GM23338 (cell line): ENCODE measurements at regions not wholly inside any gene's neighbourhood (a gene's known extent, or its start where the extent isn't known, plus 50 kb on each side); places are given as distances from the start of the nearest gene placed in this dataset.

ENCODE experiments used
- ATAC-seq: fragments of 200-7000 bp; cut with Tn5 transposase; 3 replicates; pipeline ENCODE4 v1.9.1; 2020
- DNase-seq: peaks from one replicate; pipeline ENCODE4 v3.0.0-alpha.2; 2015; ENCODE audit warnings: low spot score
- H2AFZ ChIP-seq: fragments of 200-600 bp; sonication (generic); 2 replicates; pipeline ENCODE4 v1.8.0; 2016; ENCODE audit warnings: antibody characterized with exemption, mild to moderate bottlenecking, moderate library complexity
- H3F3A ChIP-seq: fragments of 200-600 bp; sonication (generic); replicated peaks from 2 replicates; pipeline ENCODE4 v1.8.0; 2017; ENCODE audit warnings: antibody characterized with exemption, mixed run types, low read depth
- H3K27ac ChIP-seq: fragments of 200-600 bp; sonication (generic); 2 replicates; pipeline ENCODE4 v1.6.1; 2016; ENCODE audit warnings: low read depth
- H3K27me3 ChIP-seq: fragments of 200-600 bp; sonication (generic); 2 replicates; pipeline ENCODE4 v1.8.0; 2016; ENCODE audit warnings: mild to moderate bottlenecking, mixed run types, moderate library complexity; ENCODE audit not compliant: insufficient read depth
- H3K36me3 ChIP-seq: fragments of 200-600 bp; sonication (generic); 2 replicates; pipeline ENCODE4 v1.8.0; 2016; ENCODE audit warnings: mild to moderate bottlenecking; ENCODE audit not compliant: insufficient read depth
- H3K4me1 ChIP-seq: fragments of 200-600 bp; sonication (generic); 2 replicates; pipeline ENCODE4 v1.8.0; 2016; ENCODE audit warnings: mild to moderate bottlenecking, moderate library complexity; ENCODE audit not compliant: insufficient read depth
- H3K4me2 ChIP-seq: fragments of 200-600 bp; sonication (generic); 2 replicates; pipeline ENCODE4 v1.7.1; 2017; ENCODE audit warnings: mixed run types
- H3K4me3 ChIP-seq: fragments of 200-600 bp; sonication (generic); 2 replicates; pipeline ENCODE4 v1.6.1; 2016; ENCODE audit warnings: mixed run types
- H3K79me2 ChIP-seq: fragments of 200-600 bp; sonication (generic); replicated peaks from 2 replicates; pipeline ENCODE4 v1.8.0; 2017; ENCODE audit warnings: mild to moderate bottlenecking; ENCODE audit not compliant: insufficient read depth
- H3K9me2 ChIP-seq: fragments of 200-600 bp; sonication (generic); 2 replicates; pipeline ENCODE4 v1.8.0; 2017; ENCODE audit not compliant: insufficient read depth
- H4K20me1 ChIP-seq: fragments of 200-600 bp; sonication (generic); replicated peaks from 2 replicates; pipeline ENCODE4 v1.8.0; 2017; ENCODE audit warnings: mild to moderate bottlenecking; ENCODE audit not compliant: insufficient read depth
- H3K27ac Mint-ChIP-seq: 2 replicates; pipeline ENCODE4 v1.8.0; 2020; ENCODE audit warnings: inconsistent platforms, mild to moderate bottlenecking, moderate library complexity, mixed read lengths
- H3K27me3 Mint-ChIP-seq: 3 replicates; pipeline ENCODE4 v1.8.0; 2022; ENCODE audit warnings: low read depth, mild to moderate bottlenecking, moderate library complexity, mixed read lengths, inconsistent platforms; ENCODE audit not compliant: insufficient read depth, poor library complexity
- H3K36me3 Mint-ChIP-seq: 3 replicates; pipeline ENCODE4 v1.8.0; 2021; ENCODE audit warnings: low read depth, mild to moderate bottlenecking, inconsistent platforms, moderate library complexity, mixed read lengths
- H3K4me1 Mint-ChIP-seq: 3 replicates; pipeline ENCODE4 v1.8.0; 2020; ENCODE audit warnings: mild to moderate bottlenecking, inconsistent platforms, mixed read lengths
- H3K4me3 Mint-ChIP-seq: 3 replicates; pipeline ENCODE4 v1.8.0; 2021; ENCODE audit warnings: moderate library complexity, mild to moderate bottlenecking, inconsistent platforms, mixed read lengths
- H3K9me3 Mint-ChIP-seq: 3 replicates; pipeline ENCODE4 v1.8.0; 2020; ENCODE audit warnings: moderate library complexity, mild to moderate bottlenecking, inconsistent platforms, mixed read lengths
- EZH2 ChIP-seq: fragments of 200-600 bp; sonication (generic); IDR thresholded peaks from one replicate; pipeline ENCODE4 v1.8.0; 2017; ENCODE audit warnings: antibody characterized with exemption, mild to moderate bottlenecking, low read depth; ENCODE audit not compliant: unreplicated experiment
- EZH2phosphoT487 ChIP-seq: fragments of 200-600 bp; sonication (generic); IDR thresholded peaks from one replicate; pipeline ENCODE4 v1.8.1; 2018; ENCODE audit warnings: antibody characterized with exemption; ENCODE audit not compliant: unreplicated experiment
- JUNB ChIP-seq: IDR thresholded peaks from one replicate; pipeline ENCODE4 v1.6.1; 2016; ENCODE audit warnings: antibody characterized with exemption; ENCODE audit not compliant: unreplicated experiment
- NANOG ChIP-seq: IDR thresholded peaks from 2 replicates; pipeline ENCODE4 v1.6.1; 2016; ENCODE audit warnings: antibody characterized with exemption, borderline replicate concordance
- POLR2AphosphoS5 ChIP-seq: IDR thresholded peaks from 2 replicates; pipeline ENCODE4 v1.6.1; 2016; ENCODE audit warnings: antibody characterized with exemption, low read depth
- STAT1 ChIP-seq: IDR thresholded peaks from one replicate; pipeline ENCODE4 v1.6.1; 2016; ENCODE audit warnings: antibody characterized with exemption; ENCODE audit not compliant: unreplicated experiment
- ZNF114 ChIP-seq: fragments of 250-450 bp; sonication (Bioruptor Pico); IDR thresholded peaks from 2 replicates; pipeline ENCODE4 v1.5.0; 2020; ENCODE audit warnings: mild to moderate bottlenecking, moderate library complexity
- TF ChIP-seq, protein P1 (sequence below), 2 experiments: fragments of 200-600 bp in 1 of 2; sonication (generic) in 1 of 2; conservative IDR thresholded peaks; 2 replicates each; pipeline versions ENCODE4 v1.5.1 to v1.6.1; 2016 to 2017; ENCODE audit warnings: antibody characterized with exemption in 2 of 2, low read depth in 2 of 2, mild to moderate bottlenecking in 2 of 2, moderate library complexity in 1 of 2
- TF ChIP-seq, protein P2 (sequence below): IDR thresholded peaks from 2 replicates; pipeline ENCODE4 v1.6.1; 2016; ENCODE audit warnings: antibody characterized with exemption

DNA sequence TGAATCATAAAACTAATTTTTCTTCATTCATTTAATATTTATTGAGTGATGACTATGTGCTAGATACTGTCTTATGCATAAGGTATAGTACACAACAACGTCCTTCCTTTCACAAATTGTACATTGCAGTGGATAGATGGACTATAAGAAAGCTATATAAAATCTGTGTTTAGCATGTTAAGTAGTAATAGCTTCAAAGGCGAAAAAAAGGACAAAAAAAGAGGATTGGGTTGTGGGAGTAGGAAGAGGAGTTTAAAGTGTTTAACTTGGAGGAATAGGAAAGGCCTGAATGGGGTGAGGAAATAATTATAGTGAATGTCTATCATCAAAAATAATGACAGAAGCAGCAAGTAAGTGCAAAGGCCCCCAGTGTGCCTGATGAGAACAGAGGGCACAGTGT is 565.4 kb upstream of the LUZP2 start (continued):
- TF ChIP-seq, protein P1, sequence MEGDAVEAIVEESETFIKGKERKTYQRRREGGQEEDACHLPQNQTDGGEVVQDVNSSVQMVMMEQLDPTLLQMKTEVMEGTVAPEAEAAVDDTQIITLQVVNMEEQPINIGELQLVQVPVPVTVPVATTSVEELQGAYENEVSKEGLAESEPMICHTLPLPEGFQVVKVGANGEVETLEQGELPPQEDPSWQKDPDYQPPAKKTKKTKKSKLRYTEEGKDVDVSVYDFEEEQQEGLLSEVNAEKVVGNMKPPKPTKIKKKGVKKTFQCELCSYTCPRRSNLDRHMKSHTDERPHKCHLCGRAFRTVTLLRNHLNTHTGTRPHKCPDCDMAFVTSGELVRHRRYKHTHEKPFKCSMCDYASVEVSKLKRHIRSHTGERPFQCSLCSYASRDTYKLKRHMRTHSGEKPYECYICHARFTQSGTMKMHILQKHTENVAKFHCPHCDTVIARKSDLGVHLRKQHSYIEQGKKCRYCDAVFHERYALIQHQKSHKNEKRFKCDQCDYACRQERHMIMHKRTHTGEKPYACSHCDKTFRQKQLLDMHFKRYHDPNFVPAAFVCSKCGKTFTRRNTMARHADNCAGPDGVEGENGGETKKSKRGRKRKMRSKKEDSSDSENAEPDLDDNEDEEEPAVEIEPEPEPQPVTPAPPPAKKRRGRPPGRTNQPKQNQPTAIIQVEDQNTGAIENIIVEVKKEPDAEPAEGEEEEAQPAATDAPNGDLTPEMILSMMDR (conservative IDR thresholded peaks at IDR 0.05; ENCODE audit: low read depth in 2 of 2), result no peak
- TF ChIP-seq NANOG (no peak), ZNF114 (no peak), JUNB (no peak), EZH2phosphoT487 (no peak), POLR2AphosphoS5 (no peak)
- TF ChIP-seq, protein P2, sequence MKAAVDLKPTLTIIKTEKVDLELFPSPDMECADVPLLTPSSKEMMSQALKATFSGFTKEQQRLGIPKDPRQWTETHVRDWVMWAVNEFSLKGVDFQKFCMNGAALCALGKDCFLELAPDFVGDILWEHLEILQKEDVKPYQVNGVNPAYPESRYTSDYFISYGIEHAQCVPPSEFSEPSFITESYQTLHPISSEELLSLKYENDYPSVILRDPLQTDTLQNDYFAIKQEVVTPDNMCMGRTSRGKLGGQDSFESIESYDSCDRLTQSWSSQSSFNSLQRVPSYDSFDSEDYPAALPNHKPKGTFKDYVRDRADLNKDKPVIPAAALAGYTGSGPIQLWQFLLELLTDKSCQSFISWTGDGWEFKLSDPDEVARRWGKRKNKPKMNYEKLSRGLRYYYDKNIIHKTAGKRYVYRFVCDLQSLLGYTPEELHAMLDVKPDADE, result no peak

DNA sequence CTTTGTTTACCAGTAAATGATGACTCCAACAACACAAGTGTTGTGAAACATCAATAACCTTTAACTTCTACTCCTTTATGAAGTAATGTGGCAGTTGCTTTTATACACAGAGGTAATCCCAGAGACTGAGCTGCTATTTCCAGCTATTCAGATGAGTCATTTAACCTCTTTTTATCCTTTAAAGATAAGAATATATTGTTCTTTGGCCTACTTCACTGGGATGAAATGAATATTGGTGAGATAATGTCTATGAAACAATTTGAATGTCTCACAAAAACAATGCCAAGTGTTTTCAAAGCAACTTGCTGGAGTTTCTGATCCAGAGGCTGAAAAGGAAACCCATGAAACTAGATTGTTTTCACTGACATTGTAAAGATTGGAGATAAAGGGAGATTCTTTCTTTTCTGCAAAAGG is 564.4 kb upstream of the LUZP2 start:
- peaks cover 8% of the 10 kb centered on the region; the same call in 2 of the 3 replicates for H3K9me3 Mint-ChIP-seq
- Histone ChIP-seq H3K27ac (no peak overlapping the region), H3F3A (no peaks in the 10 kb centered on the region)

More for the DNA sequence above, 564.4 kb upstream of the LUZP2 start:
- no peaks in the 10 kb centered on the region for H3K4me1 ChIP-seq
- no peak overlapping the region for H3K4me3 Mint-ChIP-seq
- H3K27ac Mint-ChIP-seq, result no peak overlapping the region
- H2AFZ ChIP-seq, result no peak overlapping the region
- ATAC-seq (no peak), DNase-seq (no peak)
- H3K36me3 ChIP-seq, result no peaks in the 10 kb centered on the region
- H3K27me3 ChIP-seq, result no peaks in the 10 kb centered on the region
- no peaks in the 10 kb centered on the region for H3K4me1 Mint-ChIP-seq
- H4K20me1 ChIP-seq, result no peaks in the 10 kb centered on the region
- TF ChIP-seq EZH2phosphoT487 (no peak), STAT1 (no peak), ZNF114 (no peak), POLR2AphosphoS5 (no peak), EZH2 (no peak)
- TF ChIP-seq, protein P1 (conservative IDR thresholded peaks at IDR 0.05; ENCODE audit: low read depth in 2 of 2), result no peak
- TF ChIP-seq, protein P2, result no peak
- peaks cover 3% of the 10 kb centered on the region for H3K27me3 Mint-ChIP-seq
- H3K36me3 Mint-ChIP-seq, result peaks cover 3% of the 10 kb centered on the region; the same call in 1 of the 3 replicates
- H3K4me3 ChIP-seq, result no peak overlapping the region
- H3K4me2 ChIP-seq, result no peak overlapping the region
- no peaks in the 10 kb centered on the region for H3K9me2 ChIP-seq
- H3K79me2 ChIP-seq, result no peaks in the 10 kb centered on the region
